ENCODE measurements at regions not wholly inside any gene's neighbourhood (a gene's known extent, or its start where the extent isn't known, plus 50 kb on each side); places are given as distances from the start of the nearest gene placed in this dataset.

DNA sequence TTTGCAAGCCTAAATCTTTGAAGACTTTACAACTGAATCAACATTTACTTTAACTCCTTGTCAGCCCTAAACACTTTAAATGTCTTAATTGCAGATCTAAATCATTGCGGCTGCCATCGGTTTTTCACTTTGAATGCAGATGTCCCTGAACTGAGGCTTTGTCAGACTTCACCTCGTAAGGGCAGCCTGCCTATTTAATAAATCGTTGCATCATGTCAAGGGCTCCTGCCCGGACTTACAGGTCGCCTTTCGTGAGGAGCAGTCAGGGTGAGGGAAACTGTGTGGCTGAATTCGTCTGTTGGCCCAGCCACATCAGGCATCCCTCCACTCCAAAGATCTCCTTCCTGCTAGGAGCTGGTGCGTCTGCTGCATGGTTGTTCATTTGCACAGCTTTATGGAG lies 368.2 kb upstream of the NPVF start:
- no peaks in the 10 kb centered on the region for H3K4me1 ChIP-seq (ENCODE audit: control insufficient read depth, extremely low read depth, insufficient read depth, low read length)
- no peak overlapping the region for H3K9ac ChIP-seq (ENCODE audit: insufficient read depth, low read length)
- no peaks in the 10 kb centered on the region for H3K79me2 ChIP-seq (ENCODE audit: control insufficient read depth, insufficient read depth, low read length)
- H3K36me3 ChIP-seq (ENCODE audit: control insufficient read depth, insufficient read depth, low read length) = no peaks in the 10 kb centered on the region
- no peaks in the 10 kb centered on the region for H3K27me3 ChIP-seq (ENCODE audit: control insufficient read depth, insufficient read depth, low read length)
- DNase-seq (ENCODE audit: low read depth in 2 of 2) = no peak
- H3K9me3 ChIP-seq (ENCODE audit: control insufficient read depth, insufficient read depth, low read depth, low read length) = no peaks in the 10 kb centered on the region
- no peak overlapping the region for H3K27ac ChIP-seq (ENCODE audit: insufficient read depth, low read length)
- TF ChIP-seq, protein P1, sequence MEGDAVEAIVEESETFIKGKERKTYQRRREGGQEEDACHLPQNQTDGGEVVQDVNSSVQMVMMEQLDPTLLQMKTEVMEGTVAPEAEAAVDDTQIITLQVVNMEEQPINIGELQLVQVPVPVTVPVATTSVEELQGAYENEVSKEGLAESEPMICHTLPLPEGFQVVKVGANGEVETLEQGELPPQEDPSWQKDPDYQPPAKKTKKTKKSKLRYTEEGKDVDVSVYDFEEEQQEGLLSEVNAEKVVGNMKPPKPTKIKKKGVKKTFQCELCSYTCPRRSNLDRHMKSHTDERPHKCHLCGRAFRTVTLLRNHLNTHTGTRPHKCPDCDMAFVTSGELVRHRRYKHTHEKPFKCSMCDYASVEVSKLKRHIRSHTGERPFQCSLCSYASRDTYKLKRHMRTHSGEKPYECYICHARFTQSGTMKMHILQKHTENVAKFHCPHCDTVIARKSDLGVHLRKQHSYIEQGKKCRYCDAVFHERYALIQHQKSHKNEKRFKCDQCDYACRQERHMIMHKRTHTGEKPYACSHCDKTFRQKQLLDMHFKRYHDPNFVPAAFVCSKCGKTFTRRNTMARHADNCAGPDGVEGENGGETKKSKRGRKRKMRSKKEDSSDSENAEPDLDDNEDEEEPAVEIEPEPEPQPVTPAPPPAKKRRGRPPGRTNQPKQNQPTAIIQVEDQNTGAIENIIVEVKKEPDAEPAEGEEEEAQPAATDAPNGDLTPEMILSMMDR (conservative IDR thresholded peaks at IDR 0.05 in 1 of 2, IDR thresholded peaks at IDR 0.05 in 1 of 2; ENCODE audit: low read depth in 1 of 2, low read length in 2 of 2) = no peak
- TF ChIP-seq EZH2 (IDR thresholded peaks at IDR 0.05; ENCODE audit: low read length, missing control alignments) = no peak
- no peaks in the 10 kb centered on the region for H4K20me1 ChIP-seq (ENCODE audit: control insufficient read depth, extremely low read depth, insufficient read depth, low read length)
- no peak overlapping the region for H3K4me3 ChIP-seq (replicated peaks in 1 of 4; ENCODE audit: control extremely low read depth in 1 of 4, insufficient read depth in 1 of 4, low read depth in 3 of 4, low read length in 4 of 4)
- H3K4me2 ChIP-seq (ENCODE audit: extremely low read depth, insufficient read depth, low read length) = no peak overlapping the region
- H2AFZ ChIP-seq (ENCODE audit: low read length) = no peak overlapping the region

- H3K36me3 ChIP-seq (ENCODE audit: control insufficient read depth, insufficient read depth, low read length) = no peaks in the 10 kb centered on the region
- TF ChIP-seq, protein P1 (conservative IDR thresholded peaks at IDR 0.05 in 1 of 2, IDR thresholded peaks at IDR 0.05 in 1 of 2; ENCODE audit: low read depth in 1 of 2, low read length in 2 of 2) = no peak
- no peak for TF ChIP-seq EZH2 (IDR thresholded peaks at IDR 0.05; ENCODE audit: low read length, missing control alignments)
- H3K4me2 ChIP-seq (ENCODE audit: extremely low read depth, insufficient read depth, low read length) = no peak overlapping the region
- H3K4me1 ChIP-seq (ENCODE audit: control insufficient read depth, extremely low read depth, insufficient read depth, low read length) = no peaks in the 10 kb centered on the region
- DNase-seq (ENCODE audit: low read depth in 2 of 2) = no peak
- H3K9ac ChIP-seq (ENCODE audit: insufficient read depth, low read length) = no peak overlapping the region
- no peak overlapping the region for H2AFZ ChIP-seq (ENCODE audit: low read length)
- no peaks in the 10 kb centered on the region for H3K79me2 ChIP-seq (ENCODE audit: control insufficient read depth, insufficient read depth, low read length)
- H4K20me1 ChIP-seq (ENCODE audit: control insufficient read depth, extremely low read depth, insufficient read depth, low read length) = no peaks in the 10 kb centered on the region
- no peaks in the 10 kb centered on the region for H3K9me3 ChIP-seq (ENCODE audit: control insufficient read depth, insufficient read depth, low read depth, low read length)
- H3K27me3 ChIP-seq (ENCODE audit: control insufficient read depth, insufficient read depth, low read length) = no peaks in the 10 kb centered on the region
- no peak overlapping the region for H3K27ac ChIP-seq (ENCODE audit: insufficient read depth, low read length)
- H3K4me3 ChIP-seq (replicated peaks in 1 of 4; ENCODE audit: control extremely low read depth in 1 of 4, insufficient read depth in 1 of 4, low read depth in 3 of 4, low read length in 4 of 4) = no peak overlapping the region
These were observed 369.7 kb upstream of the NPVF start for GRCh38 chr7:25597946-25598345.

- Histone ChIP-seq H3K79me2 (ENCODE audit: control insufficient read depth, insufficient read depth, low read length) (no peaks in the 10 kb centered on the region), H3K4me1 (ENCODE audit: control insufficient read depth, extremely low read depth, insufficient read depth, low read length) (no peaks in the 10 kb centered on the region), H3K36me3 (ENCODE audit: control insufficient read depth, insufficient read depth, low read length) (no peaks in the 10 kb centered on the region), H3K27me3 (ENCODE audit: control insufficient read depth, insufficient read depth, low read length) (no peaks in the 10 kb centered on the region), H3K27ac (ENCODE audit: insufficient read depth, low read length) (no peak overlapping the region), H3K4me2 (ENCODE audit: extremely low read depth, insufficient read depth, low read length) (no peak overlapping the region), H3K9ac (ENCODE audit: insufficient read depth, low read length) (no peak overlapping the region), H4K20me1 (ENCODE audit: control insufficient read depth, extremely low read depth, insufficient read depth, low read length) (no peaks in the 10 kb centered on the region), H3K4me3 (replicated peaks in 1 of 4; ENCODE audit: control extremely low read depth in 1 of 4, insufficient read depth in 1 of 4, low read depth in 3 of 4, low read length in 4 of 4) (no peak overlapping the region), H3K9me3 (ENCODE audit: control insufficient read depth, insufficient read depth, low read depth, low read length) (no peaks in the 10 kb centered on the region), H2AFZ (ENCODE audit: low read length) (no peak overlapping the region)
- TF ChIP-seq, protein P1 (conservative IDR thresholded peaks at IDR 0.05 in 1 of 2, IDR thresholded peaks at IDR 0.05 in 1 of 2; ENCODE audit: low read depth in 1 of 2, low read length in 2 of 2) = no peak
- no peak for TF ChIP-seq EZH2 (IDR thresholded peaks at IDR 0.05; ENCODE audit: low read length, missing control alignments)
- no peak for DNase-seq (ENCODE audit: low read depth in 2 of 2)
These were observed 370.5 kb upstream of the NPVF start for GRCh38 chr7:25598765-25599164.
